HCT116 (cell line): ENCODE measurements at regions not wholly inside any gene's neighbourhood (a gene's known extent, or its start where the extent isn't known, plus 50 kb on each side); places are given as distances from the start of the nearest gene placed in this dataset.

Experiments used
- CBX3 ChIP-seq: IDR thresholded peaks from 2 replicates; pipeline ENCODE4 v1.6.1; 2012; ENCODE audit warnings: low read depth
- CEBPB ChIP-seq: IDR thresholded peaks from 2 replicates; pipeline ENCODE4 v1.6.1; 2012; ENCODE audit warnings: low read depth
- EZH2 ChIP-seq: fragments of 200-600 bp; sonication (generic); IDR thresholded peaks from 2 replicates; pipeline ENCODE4 v1.6.1; 2017; ENCODE audit warnings: antibody characterized with exemption, mixed run types
- EZH2phosphoT487 ChIP-seq: fragments of 200-600 bp; IDR thresholded peaks from 2 replicates; pipeline ENCODE4 v1.6.1; 2018; ENCODE audit warnings: antibody characterized with exemption, borderline replicate concordance
- FOSL1 ChIP-seq: IDR thresholded peaks from 2 replicates; pipeline ENCODE4 v1.6.1; 2012; ENCODE audit warnings: low read depth
- POLR2A ChIP-seq: IDR thresholded peaks from 2 replicates; pipeline ENCODE4 v1.7.0; 2011; ENCODE audit warnings: borderline replicate concordance; ENCODE audit not compliant: insufficient read depth, insufficient read length; ENCODE audit errors: extremely low read depth
- SIN3A ChIP-seq: IDR thresholded peaks from 2 replicates; pipeline ENCODE4 v1.6.1; 2012; ENCODE audit warnings: low read depth
- YY1 ChIP-seq: IDR thresholded peaks from 2 replicates; pipeline ENCODE4 v1.6.1; 2011; ENCODE audit warnings: low read length, low read depth, moderate library complexity, mild to moderate bottlenecking; ENCODE audit not compliant: insufficient replicate concordance; ENCODE audit errors: extremely low read depth
- TF ChIP-seq, protein P1 (sequence below), 3 experiments: fragments of 200-600 bp in 1 of 3; sonication (generic) in 1 of 3; IDR thresholded peaks in 2 of 3; conservative IDR thresholded peaks in 1 of 3; 2 replicates each; pipeline ENCODE4 v1.5.1; 2012 to 2017; ENCODE audit warnings: low read depth in 2 of 3, low read length in 2 of 3, antibody characterized with exemption in 1 of 3, borderline replicate concordance in 1 of 3, control low read depth in 1 of 3, mild to moderate bottlenecking in 1 of 3, mixed read lengths in 1 of 3, mixed run types in 1 of 3, moderate library complexity in 1 of 3; ENCODE audit not compliant: insufficient read depth in 1 of 3
- TF ChIP-seq, protein P2 (sequence below): IDR thresholded peaks from 2 replicates; pipeline ENCODE4 v1.6.1; 2012
- TF ChIP-seq, protein P3 (sequence below): IDR thresholded peaks from 2 replicates; pipeline ENCODE4 v1.6.1; 2012; ENCODE audit warnings: low read depth

DNA sequence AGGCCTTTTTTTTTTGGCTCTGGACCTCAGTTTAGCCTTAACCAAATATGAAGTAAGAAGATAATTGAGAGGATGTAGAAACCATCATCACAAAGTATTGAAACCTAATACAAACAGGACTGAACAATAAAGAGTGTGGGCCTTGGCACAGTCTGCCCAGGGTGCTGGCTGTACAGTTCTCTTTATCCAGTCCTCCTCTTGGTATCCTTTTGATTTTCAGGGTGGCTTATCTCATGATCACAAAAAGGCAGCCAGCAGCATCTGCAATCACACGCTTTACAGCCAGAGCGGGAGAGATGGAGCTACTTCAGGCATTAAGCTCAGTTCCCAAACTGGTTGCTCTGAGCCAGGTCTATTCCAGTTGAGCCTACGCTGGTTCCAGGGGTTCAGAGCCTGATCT, 239.7 kb downstream of the RPLP1 start:
- TF ChIP-seq SIN3A, result no peak
- no peak for TF ChIP-seq CEBPB
- TF ChIP-seq, protein P1, sequence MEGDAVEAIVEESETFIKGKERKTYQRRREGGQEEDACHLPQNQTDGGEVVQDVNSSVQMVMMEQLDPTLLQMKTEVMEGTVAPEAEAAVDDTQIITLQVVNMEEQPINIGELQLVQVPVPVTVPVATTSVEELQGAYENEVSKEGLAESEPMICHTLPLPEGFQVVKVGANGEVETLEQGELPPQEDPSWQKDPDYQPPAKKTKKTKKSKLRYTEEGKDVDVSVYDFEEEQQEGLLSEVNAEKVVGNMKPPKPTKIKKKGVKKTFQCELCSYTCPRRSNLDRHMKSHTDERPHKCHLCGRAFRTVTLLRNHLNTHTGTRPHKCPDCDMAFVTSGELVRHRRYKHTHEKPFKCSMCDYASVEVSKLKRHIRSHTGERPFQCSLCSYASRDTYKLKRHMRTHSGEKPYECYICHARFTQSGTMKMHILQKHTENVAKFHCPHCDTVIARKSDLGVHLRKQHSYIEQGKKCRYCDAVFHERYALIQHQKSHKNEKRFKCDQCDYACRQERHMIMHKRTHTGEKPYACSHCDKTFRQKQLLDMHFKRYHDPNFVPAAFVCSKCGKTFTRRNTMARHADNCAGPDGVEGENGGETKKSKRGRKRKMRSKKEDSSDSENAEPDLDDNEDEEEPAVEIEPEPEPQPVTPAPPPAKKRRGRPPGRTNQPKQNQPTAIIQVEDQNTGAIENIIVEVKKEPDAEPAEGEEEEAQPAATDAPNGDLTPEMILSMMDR (IDR thresholded peaks at IDR 0.05 in 2 of 3, conservative IDR thresholded peaks at IDR 0.05 in 1 of 3; ENCODE audit: borderline replicate concordance in 1 of 3, insufficient read depth in 1 of 3, low read depth in 2 of 3, low read length in 2 of 3), result no peak
- no peak for TF ChIP-seq POLR2A
- no peak for TF ChIP-seq CBX3
- TF ChIP-seq EZH2phosphoT487, result no peak
- no peak for TF ChIP-seq EZH2
- TF ChIP-seq YY1, result no peak
- TF ChIP-seq, protein P2, sequence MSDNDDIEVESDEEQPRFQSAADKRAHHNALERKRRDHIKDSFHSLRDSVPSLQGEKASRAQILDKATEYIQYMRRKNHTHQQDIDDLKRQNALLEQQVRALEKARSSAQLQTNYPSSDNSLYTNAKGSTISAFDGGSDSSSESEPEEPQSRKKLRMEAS, result no peak
- TF ChIP-seq, protein P3, sequence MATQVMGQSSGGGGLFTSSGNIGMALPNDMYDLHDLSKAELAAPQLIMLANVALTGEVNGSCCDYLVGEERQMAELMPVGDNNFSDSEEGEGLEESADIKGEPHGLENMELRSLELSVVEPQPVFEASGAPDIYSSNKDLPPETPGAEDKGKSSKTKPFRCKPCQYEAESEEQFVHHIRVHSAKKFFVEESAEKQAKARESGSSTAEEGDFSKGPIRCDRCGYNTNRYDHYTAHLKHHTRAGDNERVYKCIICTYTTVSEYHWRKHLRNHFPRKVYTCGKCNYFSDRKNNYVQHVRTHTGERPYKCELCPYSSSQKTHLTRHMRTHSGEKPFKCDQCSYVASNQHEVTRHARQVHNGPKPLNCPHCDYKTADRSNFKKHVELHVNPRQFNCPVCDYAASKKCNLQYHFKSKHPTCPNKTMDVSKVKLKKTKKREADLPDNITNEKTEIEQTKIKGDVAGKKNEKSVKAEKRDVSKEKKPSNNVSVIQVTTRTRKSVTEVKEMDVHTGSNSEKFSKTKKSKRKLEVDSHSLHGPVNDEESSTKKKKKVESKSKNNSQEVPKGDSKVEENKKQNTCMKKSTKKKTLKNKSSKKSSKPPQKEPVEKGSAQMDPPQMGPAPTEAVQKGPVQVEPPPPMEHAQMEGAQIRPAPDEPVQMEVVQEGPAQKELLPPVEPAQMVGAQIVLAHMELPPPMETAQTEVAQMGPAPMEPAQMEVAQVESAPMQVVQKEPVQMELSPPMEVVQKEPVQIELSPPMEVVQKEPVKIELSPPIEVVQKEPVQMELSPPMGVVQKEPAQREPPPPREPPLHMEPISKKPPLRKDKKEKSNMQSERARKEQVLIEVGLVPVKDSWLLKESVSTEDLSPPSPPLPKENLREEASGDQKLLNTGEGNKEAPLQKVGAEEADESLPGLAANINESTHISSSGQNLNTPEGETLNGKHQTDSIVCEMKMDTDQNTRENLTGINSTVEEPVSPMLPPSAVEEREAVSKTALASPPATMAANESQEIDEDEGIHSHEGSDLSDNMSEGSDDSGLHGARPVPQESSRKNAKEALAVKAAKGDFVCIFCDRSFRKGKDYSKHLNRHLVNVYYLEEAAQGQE, result no peak
- TF ChIP-seq FOSL1, result no peak
